Kidney epithelial cell (primary cell): ENCODE measurements at regions not wholly inside any gene's neighbourhood (a gene's known extent, or its start where the extent isn't known, plus 50 kb on each side); places are given as distances from the start of the nearest gene placed in this dataset.

ENCODE experiments used
- DNase-seq: peaks from one replicate; pipeline ENCODE4 v3.0.0-alpha.2; 2010; ENCODE audit warnings: low read depth
- H3K27me3 ChIP-seq: 2 replicates; pipeline ENCODE4 v1.6.0; 2011; ENCODE audit warnings: low read length; ENCODE audit not compliant: control insufficient read depth, insufficient read depth
- H3K36me3 ChIP-seq: 2 replicates; pipeline ENCODE4 v1.5.1; 2011; ENCODE audit warnings: low read length; ENCODE audit not compliant: control insufficient read depth, insufficient read depth
- H3K4me3 ChIP-seq: 2 replicates; pipeline ENCODE4 v1.5.1; 2011; ENCODE audit warnings: low read depth, mild to moderate bottlenecking, control low read depth, low read length
- CTCF ChIP-seq: IDR thresholded peaks from 2 replicates; pipeline ENCODE4 v1.5.1; 2011; ENCODE audit warnings: mild to moderate bottlenecking, moderate library complexity, low read length, control low read depth, inconsistent platforms; ENCODE audit not compliant: insufficient read depth, poor library complexity, severe bottlenecking

GRCh38 chr1:56266359-56266758, 313.0 kb downstream of the PLPP3 start:
- DNase-seq: no peak
- H3K36me3 ChIP-seq: no peaks in the 10 kb centered on the region
- no peak for TF ChIP-seq CTCF
- H3K4me3 ChIP-seq: no peak overlapping the region
- H3K27me3 ChIP-seq: no peaks in the 10 kb centered on the region

GRCh38 chr1:56265216-56265615, 314.1 kb downstream of the PLPP3 start:
- Histone ChIP-seq H3K4me3 (no peak overlapping the region), H3K27me3 (no peaks in the 10 kb centered on the region), H3K36me3 (no peaks in the 10 kb centered on the region)
- DNase-seq: no peak
- no peak for TF ChIP-seq CTCF

DNA sequence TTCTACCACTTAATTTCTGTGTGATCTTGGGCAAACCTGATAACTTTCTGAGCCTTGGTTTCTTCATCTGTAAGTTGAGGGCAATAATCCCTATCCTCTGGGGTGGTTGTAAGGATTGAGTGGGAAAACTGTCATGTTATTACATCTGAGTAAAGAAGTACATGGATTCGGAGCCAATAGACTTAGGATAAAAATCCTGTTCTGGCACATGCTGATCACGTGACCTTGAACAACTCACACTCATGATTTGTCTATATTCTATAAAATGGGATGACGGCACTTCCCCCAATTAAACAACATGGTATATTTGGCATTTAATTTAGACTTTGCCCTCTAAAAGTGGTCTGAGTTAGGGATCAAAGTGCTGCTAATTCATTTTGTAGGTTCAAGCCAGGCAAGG, 315.5 kb downstream of the PLPP3 start:
- Histone ChIP-seq H3K36me3 (no peaks in the 10 kb centered on the region), H3K27me3 (no peaks in the 10 kb centered on the region), H3K4me3 (no peak overlapping the region)
- no peak for TF ChIP-seq CTCF
- no peak for DNase-seq

- no peaks in the 10 kb centered on the region for H3K27me3 ChIP-seq
- no peak for DNase-seq
- TF ChIP-seq CTCF: no peak
- H3K36me3 ChIP-seq: no peaks in the 10 kb centered on the region
- H3K4me3 ChIP-seq: no peak overlapping the region
Measured at GRCh38 chr1:56258371-56258770, 321.0 kb downstream of the PLPP3 start.

DNA sequence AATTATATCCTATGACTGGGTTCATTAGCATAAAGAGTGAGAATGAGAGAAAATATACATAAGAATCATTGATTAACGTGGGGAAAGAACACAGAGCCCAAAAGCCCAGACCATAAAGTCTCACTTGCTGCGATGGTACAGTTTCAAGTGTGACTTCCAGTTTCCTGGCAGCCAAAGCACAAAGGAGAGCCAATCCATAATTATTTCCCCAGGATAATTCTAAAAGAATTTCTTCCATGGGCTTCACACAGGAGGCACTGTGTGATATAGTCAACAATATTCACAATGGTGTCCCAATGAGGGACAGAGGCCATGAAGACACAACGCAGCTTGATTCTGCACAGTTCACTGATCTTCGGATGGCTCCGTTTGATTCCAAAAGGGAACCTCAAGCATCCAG, 321.6 kb downstream of the PLPP3 start:
- TF ChIP-seq CTCF: no peak
- DNase-seq: no peak
- H3K4me3 ChIP-seq: no peak overlapping the region

DNA sequence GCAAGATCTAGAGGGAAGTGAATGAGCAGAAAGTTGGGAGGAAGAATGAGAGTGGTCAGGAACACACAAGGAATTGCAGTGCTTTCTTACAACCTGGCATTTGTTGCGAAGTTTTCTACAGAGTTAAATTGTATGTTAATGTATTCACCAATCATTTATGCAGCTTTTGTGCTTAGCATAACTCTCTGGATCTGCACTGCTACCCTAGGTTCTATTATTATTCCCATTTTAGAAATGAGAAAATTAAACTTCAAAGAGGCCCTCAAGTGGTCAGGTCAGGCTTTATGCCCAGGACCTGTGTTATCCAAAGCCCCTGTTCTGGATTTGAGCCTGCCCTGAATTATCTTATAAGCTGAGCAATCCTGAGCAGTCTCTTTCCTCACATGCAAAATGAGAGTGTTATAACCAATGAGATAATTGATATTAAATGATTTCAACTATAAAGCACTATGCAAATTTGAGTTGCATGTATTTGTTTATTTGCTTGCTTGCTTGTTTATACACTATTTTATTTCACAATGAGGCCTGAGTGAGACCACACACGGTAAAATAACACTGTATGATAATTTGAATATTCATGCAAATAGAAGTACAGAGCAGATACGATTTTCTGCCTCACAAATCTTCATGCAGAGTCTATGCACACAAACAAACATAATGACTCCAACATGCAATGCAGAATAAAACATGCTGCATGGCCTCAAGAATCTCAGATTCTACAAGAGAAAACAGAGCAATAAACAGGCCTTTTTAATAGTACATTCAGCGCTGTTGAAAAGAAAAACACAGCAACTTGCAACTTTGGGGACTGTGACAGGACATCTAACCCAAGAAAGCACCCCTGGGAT, 323.0 kb downstream of the PLPP3 start:
- TF ChIP-seq CTCF: no peak
- H3K36me3 ChIP-seq: no peaks in the 10 kb centered on the region
- no peaks in the 10 kb centered on the region for H3K27me3 ChIP-seq
- no peak overlapping the region for H3K4me3 ChIP-seq
- no peak for DNase-seq

More for the DNA sequence above, 321.6 kb downstream of the PLPP3 start:
- Histone ChIP-seq H3K36me3 (no peaks in the 10 kb centered on the region), H3K27me3 (no peaks in the 10 kb centered on the region)
